H1 (cell line): ENCODE measurements at regions not wholly inside any gene's neighbourhood (a gene's known extent, or its start where the extent isn't known, plus 50 kb on each side); places are given as distances from the start of the nearest gene placed in this dataset.

Source experiments
- EP300 ChIP-seq, 2 experiments: IDR thresholded peaks; 1 replicate in 1 of 2; 2 replicates in 1 of 2; pipeline ENCODE4 v1.6.1; 2011 to 2012; ENCODE audit warnings: low read depth in 2 of 2, low read length in 2 of 2, mild to moderate bottlenecking in 2 of 2, borderline replicate concordance in 1 of 2, inconsistent platforms in 1 of 2, moderate library complexity in 1 of 2
- TF ChIP-seq, protein P1 (sequence below): IDR thresholded peaks from 2 replicates; pipeline ENCODE4 v1.6.1; 2012; ENCODE audit warnings: low read length, inconsistent platforms

DNA sequence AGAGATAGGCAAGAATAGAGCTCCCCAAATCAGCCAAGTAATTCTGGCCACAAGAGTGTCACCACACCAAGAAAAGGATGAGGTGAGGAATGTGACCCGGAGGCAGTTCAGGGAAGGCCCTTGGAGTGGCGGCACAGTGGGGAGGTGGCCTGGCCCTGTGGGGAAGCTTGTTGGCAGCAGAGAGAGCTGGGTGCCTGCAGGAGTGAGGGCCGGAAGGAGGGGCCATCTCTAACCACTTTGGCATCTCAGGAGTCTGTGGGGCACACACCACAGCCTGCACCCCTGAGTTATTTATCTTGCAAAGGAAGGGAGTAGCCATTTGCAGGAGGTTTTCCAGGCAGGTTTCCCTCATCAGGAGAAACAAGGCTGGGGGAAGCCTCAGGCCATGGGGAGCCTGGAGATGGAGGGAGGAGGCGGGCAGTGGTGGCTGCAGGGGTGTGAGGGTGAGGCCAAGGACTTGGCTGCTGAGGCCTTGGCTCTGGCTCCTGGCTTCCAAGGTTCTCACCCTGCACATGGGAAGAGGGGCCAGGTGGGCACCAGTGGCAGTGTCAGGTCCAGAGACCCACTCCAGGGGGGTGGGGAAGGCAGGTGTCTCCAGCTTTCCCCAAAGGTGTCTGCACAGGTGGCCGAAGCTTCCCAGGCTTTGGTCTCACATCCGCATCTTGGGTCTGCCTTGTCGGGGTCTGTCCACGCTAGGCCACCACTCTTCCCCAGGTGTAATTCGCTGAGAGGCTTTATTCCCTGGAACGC lies 370.2 kb downstream of the CTTN start (continued):
- TF ChIP-seq, protein P1, sequence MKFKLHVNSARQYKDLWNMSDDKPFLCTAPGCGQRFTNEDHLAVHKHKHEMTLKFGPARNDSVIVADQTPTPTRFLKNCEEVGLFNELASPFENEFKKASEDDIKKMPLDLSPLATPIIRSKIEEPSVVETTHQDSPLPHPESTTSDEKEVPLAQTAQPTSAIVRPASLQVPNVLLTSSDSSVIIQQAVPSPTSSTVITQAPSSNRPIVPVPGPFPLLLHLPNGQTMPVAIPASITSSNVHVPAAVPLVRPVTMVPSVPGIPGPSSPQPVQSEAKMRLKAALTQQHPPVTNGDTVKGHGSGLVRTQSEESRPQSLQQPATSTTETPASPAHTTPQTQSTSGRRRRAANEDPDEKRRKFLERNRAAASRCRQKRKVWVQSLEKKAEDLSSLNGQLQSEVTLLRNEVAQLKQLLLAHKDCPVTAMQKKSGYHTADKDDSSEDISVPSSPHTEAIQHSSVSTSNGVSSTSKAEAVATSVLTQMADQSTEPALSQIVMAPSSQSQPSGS, result no peak
- TF ChIP-seq EP300 (IDR thresholded peaks at IDR 0.05; ENCODE audit: borderline replicate concordance in 1 of 2, low read depth in 2 of 2, low read length in 2 of 2), result no peak
